ENCODE measurements at regions not wholly inside any gene's neighbourhood (a gene's known extent, or its start where the extent isn't known, plus 50 kb on each side); places are given as distances from the start of the nearest gene placed in this dataset.

DNA sequence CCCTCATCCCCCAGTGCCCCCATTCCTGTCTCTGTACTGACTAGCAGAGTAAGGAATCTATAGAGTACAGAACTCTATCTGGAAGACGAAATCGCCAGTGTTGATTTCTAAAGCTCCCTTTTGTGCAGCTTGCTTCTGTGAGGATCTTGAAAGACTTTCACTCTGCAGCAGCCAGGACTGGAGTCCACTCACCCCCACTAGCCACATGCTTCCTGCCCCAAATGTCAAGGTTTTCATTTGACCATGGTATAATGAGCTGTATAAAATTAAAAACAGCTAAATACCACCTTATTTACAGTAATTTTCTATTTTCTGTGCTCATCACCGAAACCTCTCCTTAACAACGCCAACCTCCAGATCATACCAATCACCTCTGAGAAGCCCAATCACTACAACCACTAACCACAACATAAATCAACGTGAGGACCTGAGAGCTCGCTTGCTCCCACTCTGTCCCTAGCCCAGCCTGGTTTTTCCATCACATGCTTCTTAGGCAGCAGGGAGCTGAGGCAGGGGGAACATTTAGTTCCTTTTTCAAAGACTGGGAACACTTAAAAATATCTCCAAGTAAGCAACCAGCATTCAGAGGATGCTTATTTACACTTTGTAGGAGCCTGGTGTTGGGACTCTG, 56.1 kb upstream of the IRF2BP2 start:
- Mint-ChIP-seq H3K36me3 (ENCODE audit: insufficient read depth in 1 of 3, low read depth in 3 of 3) (peaks cover 0 to 2% (median 0%) of the 10 kb centered on the region in 3 experiments; a peak in 3 of 7 replicates), H3K27ac (peak overlapping the region in 1 of 3 experiments; percentile 0; a peak in 1 of 7 replicates), H3K9me3 (peaks cover 3 to 6% of the 10 kb centered on the region in 2 experiments; a peak in 4 of 5 replicates), H3K27me3 (ENCODE audit: low read depth) (no peaks in the 10 kb centered on the region; the same call in none of the 2 replicates), H3K4me1 (no peaks in the 10 kb centered on the region), H3K4me3 (no peak overlapping the region)
- Histone ChIP-seq H3K23ac (ENCODE audit: insufficient read length, low read depth, low read length) (no peak overlapping the region), H2AK5ac (ENCODE audit: insufficient read length, low read length) (no peak overlapping the region), H3K79me2 (ENCODE audit: insufficient read depth, low read length) (no peaks in the 10 kb centered on the region), H4K8ac (replicated peaks; ENCODE audit: insufficient read length, low read depth, low read length) (no peak overlapping the region), H3K27ac (ENCODE audit: insufficient read length, low read depth, low read length) (no peak overlapping the region), H3K4me2 (ENCODE audit: insufficient read depth, insufficient read length, low read length) (no peak overlapping the region), H2BK120ac (ENCODE audit: low read depth, low read length, poor library complexity, severe bottlenecking) (no peak overlapping the region), H3K56ac (ENCODE audit: insufficient read length, low read depth, low read length) (no peak overlapping the region), H3K79me1 (ENCODE audit: insufficient read depth, low read depth, low read length, poor library complexity, severe bottlenecking) (no peaks in the 10 kb centered on the region), H2BK5ac (ENCODE audit: insufficient read length, low read length) (no peak overlapping the region), H2BK12ac (ENCODE audit: insufficient read length, low read depth, low read length) (no peak overlapping the region), H3K14ac (ENCODE audit: insufficient read depth, low read length) (no peak overlapping the region), H4K91ac (ENCODE audit: insufficient read length, low read depth, low read length) (no peak overlapping the region), H3K9ac (ENCODE audit: extremely low read depth, insufficient read length, low read length) (no peak overlapping the region), H3K23me2 (ENCODE audit: insufficient read length, low read depth, low read length, poor library complexity, severe bottlenecking) (no peaks in the 10 kb centered on the region), H4K5ac (ENCODE audit: insufficient read length, low read depth, low read length) (no peak overlapping the region), H2AFZ (ENCODE audit: low read length) (no peak overlapping the region), H3K4ac (ENCODE audit: low read depth, low read length) (no peak overlapping the region), H3K18ac (ENCODE audit: insufficient read length, low read depth, low read length) (no peak overlapping the region), H3K9me3 (ENCODE audit: control insufficient read depth, low read depth, low read length) (no peaks in the 10 kb centered on the region), H4K20me1 (ENCODE audit: control insufficient read depth, insufficient read depth, insufficient read length) (no peaks in the 10 kb centered on the region), H3K27me3 (ENCODE audit: insufficient read depth, low read length) (no peaks in the 10 kb centered on the region), H2BK15ac (ENCODE audit: low read depth, low read length) (no peak overlapping the region), H3T11ph (ENCODE audit: low read length) (no peak overlapping the region), H3K4me1 (ENCODE audit: insufficient read depth, low read length) (no peaks in the 10 kb centered on the region), H2BK20ac (ENCODE audit: low read depth, low read length, poor library complexity, severe bottlenecking) (no peak overlapping the region)
- no peak for DNase-seq
- WGBS (ENCODE audit: extremely low coverage, insufficient read length, low lambda C conversion rate), result 100% methylated on average over 1 of the region's 6 CpGs
- TF ChIP-seq, protein P1, sequence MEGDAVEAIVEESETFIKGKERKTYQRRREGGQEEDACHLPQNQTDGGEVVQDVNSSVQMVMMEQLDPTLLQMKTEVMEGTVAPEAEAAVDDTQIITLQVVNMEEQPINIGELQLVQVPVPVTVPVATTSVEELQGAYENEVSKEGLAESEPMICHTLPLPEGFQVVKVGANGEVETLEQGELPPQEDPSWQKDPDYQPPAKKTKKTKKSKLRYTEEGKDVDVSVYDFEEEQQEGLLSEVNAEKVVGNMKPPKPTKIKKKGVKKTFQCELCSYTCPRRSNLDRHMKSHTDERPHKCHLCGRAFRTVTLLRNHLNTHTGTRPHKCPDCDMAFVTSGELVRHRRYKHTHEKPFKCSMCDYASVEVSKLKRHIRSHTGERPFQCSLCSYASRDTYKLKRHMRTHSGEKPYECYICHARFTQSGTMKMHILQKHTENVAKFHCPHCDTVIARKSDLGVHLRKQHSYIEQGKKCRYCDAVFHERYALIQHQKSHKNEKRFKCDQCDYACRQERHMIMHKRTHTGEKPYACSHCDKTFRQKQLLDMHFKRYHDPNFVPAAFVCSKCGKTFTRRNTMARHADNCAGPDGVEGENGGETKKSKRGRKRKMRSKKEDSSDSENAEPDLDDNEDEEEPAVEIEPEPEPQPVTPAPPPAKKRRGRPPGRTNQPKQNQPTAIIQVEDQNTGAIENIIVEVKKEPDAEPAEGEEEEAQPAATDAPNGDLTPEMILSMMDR (conservative IDR thresholded peaks at IDR 0.05), result no peak

All from H9 (cell line).